22Rv1 (cell line): ENCODE measurements at regions not wholly inside any gene's neighbourhood (a gene's known extent, or its start where the extent isn't known, plus 50 kb on each side); places are given as distances from the start of the nearest gene placed in this dataset.

Experiments used
- CTCF ChIP-seq: fragments of 450-650 bp; IDR thresholded peaks from 2 replicates; pipeline ENCODE4 v1.5.1; 2017; ENCODE audit warnings: mild to moderate bottlenecking
- ZFX ChIP-seq: fragments of 450-650 bp; IDR thresholded peaks from 2 replicates; pipeline ENCODE4 v1.6.1; 2017; ENCODE audit warnings: antibody characterized with exemption, borderline replicate concordance

GRCh38 chr5:152551061-152551460 lies 146.0 kb upstream of the NMUR2 start:
- TF ChIP-seq CTCF (no peak), ZFX (no peak)
